SK-N-DZ (cell line): ENCODE measurements at regions not wholly inside any gene's neighbourhood (a gene's known extent, or its start where the extent isn't known, plus 50 kb on each side); places are given as distances from the start of the nearest gene placed in this dataset.

ENCODE experiments used
- DNase-seq: peaks from one replicate; pipeline ENCODE4 v3.0.0-alpha.2; 2015; ENCODE audit warnings: low spot score

DNA sequence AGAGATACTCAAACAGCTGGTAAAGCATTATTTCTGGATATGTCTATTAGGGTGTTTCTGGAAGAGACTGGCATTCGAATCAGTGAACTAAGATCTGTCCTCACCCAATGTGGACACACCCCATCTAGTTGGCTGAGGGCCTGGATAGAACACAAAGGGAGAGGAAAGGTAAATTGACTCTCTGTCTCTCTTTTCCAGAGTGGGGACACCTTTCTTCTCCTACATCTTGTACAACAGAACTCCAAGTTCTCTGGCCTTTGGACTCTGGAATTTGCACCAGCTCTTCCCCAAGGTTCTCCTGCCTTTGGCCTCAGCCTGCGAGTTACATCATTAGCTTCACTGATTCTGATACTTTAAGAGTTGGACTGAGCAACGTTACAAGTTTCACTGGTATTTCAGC lies 1253.9 kb downstream of the SLC16A7 start:
- DNase-seq, result no peak

DNA sequence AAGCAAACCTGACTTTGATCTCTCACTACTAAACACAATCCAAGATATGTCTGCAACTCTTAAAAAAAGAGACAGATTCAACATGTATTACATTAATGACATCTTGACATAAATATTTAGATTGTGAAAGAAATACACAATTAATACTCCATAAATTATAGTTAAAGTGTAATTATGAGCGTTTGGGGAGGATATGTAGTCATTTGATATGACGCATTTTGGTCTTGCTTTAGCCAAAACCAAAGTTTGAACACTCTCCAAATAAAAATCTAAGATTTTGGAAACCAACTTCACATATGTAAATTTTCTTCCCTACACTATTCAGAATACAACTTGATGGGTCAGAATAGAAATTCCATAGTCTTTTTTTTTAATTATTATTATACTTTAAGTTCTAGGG lies 1257.6 kb downstream of the SLC16A7 start:
- no peak for DNase-seq

DNA sequence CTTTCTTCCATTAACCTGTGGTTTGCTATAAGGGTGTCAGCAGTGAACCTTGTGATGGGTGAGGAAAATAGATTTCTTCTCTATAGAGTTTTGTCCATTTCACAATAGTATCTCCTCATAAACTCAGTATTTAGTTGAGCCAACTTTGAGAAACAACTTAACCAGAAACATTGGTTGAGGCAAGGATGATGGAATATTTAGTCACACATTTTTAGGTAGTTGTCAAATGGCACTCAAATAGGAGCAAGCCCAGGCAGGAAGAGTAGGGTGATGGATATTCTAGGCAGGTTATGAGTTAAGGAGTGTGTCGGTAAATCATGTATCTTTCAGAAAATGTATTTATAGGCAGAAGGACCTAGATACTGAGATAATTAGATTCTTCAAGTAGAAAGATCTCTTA lies 1267.6 kb downstream of the SLC16A7 start:
- DNase-seq, result no peak

DNA sequence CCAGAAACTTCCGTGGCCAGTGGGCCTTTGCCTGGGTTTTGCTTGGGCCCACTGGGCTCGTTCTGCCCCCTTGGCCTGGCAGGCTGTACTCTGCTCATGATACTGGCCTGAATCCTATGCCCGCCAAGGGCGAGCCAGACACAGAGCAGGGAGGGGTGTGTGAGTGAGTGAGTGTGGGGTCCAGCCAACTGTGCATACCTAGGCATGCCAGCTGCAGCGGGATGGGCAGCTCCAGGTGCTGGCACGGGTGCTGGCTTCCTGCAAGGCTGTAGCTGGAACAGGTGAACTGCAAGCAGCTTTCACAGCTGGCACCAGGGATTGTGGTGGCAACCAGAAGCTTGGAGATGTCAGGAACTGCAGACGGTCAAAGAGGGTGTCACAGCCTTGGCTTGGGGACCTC lies 1276.4 kb downstream of the SLC16A7 start:
- DNase-seq, result no peak

DNA sequence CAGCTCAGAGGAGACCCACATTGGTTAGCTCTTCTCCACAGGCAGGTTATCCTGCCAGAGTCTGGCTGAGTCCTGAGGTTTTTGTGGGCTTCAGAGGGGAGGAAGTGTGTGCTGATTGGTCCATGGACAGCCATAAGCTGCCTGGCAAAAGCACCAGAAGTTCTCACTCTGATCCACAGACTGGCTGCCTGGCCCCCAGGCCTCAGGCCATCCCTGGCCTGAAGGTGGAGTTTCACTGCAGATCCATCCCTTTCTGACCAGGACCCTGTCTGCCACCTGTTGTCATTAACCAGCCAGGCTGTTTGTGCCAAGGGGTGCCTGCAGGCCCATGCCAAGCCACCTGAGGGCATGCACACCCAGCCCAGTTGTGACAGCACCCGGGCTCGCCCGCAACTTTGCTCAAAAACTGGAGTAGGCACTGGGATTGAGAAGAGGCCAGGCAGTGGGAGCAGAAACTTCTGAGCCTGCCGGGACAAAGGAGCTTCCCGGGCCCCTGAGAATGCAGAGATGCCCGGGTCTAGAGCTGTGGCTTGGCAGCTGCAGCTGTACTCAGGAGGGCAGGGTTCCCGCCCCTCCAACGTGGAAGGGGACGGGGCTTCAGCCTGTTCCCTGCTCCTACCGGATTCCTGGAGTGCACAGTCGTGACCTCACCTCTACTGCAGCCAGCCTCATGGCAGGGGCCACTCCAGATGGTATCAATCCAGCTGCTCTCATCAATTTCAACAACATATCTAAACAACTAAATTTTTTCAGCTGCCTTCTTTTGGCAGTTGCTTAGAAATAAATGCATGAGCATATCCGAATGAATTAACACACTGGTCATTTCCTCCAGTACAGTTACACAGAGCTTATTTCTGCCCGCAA lies 1277.3 kb downstream of the SLC16A7 start:
- DNase-seq, result peak; percentile 47

DNA sequence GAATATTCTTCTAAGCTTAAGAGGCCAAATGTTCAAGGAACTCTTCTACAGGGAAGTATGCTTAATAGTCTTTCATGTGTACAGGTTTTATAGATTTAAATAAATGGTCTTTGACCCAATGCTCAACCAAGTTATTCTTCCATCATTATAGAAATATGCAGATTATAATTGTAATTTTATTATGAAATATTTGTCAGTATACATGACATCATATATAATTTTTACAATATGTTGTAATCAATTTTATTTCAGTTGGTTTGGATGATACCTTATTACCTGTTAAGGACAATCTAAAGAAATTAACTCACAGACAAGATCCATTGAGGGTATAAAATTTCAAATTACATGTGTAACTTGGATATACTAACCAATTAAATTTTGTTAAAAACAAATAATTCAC lies 1278.3 kb downstream of the SLC16A7 start:
- DNase-seq, result no peak

DNA sequence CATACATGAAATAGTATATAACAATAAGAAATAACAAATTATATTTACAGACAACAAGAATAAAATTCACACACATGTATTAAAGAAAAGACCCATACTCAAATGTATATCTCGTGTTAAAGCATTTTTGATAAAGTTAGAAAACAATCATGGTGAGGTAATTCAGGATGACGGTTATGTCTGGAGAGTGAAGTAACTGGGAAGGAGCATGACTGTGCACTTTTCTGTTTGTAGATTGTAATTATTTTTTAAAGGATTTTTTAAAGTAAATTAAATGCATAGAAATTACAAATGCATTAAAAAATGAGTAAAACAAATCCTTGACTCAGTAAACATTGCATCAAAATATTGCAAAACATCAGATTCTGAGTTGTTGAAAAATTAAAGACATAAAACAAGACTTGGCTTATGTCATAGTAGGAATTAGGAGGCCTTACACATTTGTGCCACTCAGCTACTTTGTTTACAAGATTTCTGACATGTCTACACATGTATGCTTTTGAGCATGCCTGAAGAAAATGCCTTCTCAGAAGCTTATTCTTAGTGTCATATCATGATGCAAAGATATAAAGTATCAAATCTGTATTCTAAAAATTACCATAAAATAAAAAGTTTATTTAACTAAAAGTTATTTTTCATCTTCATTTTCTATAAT lies 1325.1 kb downstream of the SLC16A7 start:
- no peak for DNase-seq

DNA sequence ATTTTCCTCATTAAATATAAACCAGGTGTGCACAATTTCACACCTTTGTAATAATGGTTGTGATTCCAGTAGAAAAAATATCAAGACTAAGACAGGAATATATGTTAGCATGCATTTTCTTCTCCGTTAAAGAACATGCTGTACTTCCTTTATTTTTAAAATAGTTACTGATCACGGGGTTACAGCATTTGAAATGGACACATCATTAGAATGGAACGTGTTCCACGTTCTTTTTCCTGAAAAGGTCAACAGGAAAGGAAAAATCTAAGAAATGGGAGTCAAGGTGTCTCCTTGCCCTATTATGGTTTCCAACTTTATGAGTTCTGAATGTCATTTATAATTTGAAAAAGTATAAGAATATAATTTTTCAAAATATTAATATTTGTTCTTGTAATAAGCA lies 1325.7 kb downstream of the SLC16A7 start:
- DNase-seq, result no peak

DNA sequence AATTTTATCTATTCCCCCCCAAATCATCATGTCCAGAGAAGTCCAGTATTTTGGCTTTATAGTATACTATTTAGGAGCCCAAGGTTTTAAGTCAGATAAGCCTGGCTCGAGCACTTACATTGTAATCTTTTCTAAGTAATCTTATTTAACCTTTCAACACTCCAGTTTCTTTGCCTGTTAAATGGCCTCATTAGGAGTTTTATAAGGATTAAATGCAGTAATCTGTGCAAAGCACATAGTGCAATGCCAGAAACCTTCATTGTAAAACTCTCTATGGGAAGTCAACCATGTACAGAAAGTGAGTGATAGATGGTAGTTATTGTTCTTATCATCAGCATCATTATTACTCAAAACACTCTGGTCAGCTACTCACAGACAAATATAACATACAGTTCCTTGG lies 1330.4 kb downstream of the SLC16A7 start:
- DNase-seq, result peak; percentile 77

DNA sequence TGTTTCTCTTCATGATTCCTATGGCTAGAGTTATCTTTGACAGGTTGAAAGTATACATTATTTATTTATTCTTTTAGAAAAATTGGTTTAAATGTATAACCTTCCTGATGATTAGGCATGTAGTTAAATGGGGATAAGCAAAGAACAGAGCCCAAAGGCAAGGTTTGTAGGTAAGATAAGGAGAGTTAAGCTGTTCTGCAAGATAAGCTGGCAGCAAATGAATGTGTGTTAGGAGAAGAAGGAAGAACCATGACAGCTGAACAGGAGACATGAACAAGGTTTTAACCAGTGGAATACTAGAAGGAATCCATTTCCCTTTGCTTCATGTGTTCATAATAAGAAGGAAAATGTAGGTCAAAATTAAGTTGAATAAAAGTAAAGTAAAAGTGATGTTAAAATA lies 1330.1 kb upstream of the USP15 start:
- DNase-seq, result no peak

DNA sequence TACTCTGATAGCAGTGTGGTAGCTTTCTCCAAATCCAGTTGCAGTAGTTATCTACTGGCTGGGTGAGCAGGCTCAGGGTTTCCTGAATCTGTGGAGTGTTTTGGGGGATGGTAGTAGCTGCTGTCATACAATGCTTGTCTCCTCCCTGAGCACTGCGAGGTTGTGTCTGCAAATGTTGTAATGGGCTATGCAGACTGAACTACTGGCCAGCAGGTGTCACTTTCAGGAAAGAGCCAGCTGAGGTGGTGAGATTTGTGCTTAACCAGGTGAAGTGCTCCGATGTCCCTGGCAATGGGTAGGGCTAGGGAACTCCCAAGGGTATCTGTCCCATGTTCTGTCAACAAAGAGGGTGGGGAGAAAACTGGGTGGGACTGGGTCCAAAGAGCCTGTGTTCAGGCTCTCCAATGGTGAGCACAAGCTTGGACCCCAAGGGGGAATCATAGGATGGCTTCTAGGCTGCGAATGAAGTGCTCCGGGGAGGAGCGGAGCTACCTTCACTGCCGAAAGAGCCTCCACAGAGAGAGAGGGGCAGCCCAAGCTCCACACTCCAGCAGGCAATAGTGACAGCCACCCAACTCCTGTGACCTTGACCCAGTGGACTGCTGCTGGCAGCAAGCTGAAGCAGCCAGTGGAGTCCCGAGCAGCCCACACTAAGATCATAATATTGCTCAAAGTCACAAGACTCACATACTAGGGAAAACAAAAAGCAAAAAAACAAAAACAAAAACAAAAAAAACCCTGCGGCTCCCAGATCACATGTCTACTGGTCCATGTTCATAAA lies 1324.0 kb upstream of the USP15 start:
- DNase-seq, result no peak

DNA sequence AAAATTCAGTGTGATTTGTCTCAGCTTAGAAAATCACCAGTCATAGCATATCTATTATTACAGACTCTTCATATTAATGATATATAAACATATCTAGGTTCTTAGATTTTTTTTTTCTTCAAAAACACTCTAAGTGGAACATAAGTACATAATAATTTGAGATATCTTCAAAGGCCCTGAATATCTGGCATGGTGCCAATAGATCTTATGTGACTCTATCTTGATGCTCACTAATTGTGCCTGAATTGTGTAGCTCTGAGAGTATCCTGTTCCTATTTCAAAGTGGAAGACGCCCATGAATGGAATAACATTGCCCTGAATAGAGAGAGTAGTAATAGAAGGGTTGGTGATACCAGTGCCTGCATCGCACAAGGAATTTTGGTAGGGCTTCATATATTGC lies 1312.7 kb upstream of the USP15 start:
- DNase-seq, result no peak

DNA sequence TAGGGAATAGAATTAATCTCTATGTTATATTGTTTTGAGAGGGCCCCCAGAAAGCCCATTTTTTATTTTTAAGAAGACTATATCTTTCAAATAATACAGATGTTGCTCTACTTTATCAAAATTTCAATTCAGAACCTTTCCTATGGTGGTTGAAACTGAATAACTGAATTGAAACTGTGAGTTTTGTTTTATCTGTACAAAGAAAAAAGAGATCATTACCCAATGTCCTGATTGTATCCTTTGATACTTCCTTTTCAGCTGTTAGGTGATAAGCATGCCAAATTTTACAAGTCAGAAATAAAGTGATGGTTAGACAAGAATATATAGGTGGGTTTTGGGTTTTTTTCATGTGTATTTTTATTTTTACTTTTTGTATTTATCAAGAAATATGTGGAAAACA lies 1293.1 kb upstream of the USP15 start:
- DNase-seq, result no peak

DNA sequence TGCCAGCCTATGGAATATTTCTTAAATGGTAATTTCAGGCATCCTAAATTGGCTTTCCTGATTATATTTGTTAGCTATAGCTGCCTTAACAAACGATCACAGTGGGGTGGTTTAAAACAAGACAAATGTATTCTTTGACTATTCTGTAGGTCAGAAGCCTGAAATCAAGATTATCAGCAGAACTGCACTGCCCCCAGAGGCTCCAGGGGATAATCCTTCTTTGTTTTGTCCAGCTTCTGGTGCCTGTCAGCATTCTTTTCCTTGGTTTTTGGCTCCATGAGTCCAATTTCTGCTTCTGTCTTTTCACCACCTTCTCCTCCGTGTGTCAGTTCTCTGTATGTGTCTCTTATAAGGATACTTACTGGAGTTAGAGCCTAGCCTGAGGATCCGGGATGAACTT lies 1282.2 kb upstream of the USP15 start:
- peak; percentile 44 for DNase-seq

DNA sequence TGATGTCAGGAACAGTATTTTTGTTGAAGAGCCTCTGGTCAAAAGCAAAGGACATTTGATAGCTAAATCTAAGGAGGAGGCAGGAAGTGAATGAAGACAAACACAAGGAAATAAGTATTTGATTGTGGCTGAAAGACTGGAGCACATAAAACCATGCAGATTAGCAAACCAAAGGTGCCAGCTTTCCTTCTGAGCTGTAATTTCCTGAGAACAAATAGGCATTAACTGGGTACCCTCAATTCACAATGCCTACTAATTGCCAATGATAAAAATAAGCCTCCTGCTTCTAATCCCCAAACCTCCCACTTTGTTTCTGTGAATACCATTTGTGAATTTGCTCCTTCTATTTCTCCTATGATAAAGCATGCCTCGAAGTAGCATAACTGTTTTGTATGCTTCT lies 1279.6 kb upstream of the USP15 start:
- no peak for DNase-seq

DNA sequence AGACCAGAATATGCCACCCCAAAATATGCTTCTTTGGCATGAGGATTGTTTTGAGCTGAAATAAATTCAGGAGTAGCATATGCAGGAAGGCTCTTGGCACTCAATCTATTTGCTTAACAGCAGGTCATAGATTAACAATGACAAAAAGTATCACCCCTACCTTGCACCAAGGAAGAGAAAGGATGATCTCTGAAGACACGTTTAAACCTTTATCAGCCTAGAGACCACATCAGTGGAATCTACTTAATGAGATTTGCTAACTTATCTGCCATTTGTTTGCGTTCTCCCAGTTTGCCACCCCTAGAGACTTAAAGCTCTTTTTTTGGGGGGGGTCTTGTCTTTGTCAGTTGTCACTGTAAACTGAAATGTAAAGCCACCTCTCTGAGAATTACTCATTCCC lies 1278.7 kb upstream of the USP15 start:
- DNase-seq, result no peak

DNA sequence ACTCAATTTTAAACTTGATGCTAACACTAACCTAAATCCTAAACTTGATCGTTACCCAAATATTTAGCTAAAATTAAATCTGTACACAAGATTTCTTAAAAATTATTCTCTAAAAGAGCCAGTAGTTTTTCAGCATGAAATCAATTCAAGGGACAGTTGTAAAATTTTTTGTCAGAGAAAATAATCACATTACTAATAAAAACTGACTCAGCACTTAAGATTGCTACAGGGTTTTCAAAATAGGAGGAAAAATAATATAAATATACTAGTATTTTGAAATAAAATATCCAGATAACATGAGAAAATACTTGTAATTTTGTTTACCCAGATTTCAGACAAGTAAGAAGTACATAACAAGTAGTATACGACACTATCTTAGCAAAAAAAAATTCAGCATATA lies 1268.1 kb upstream of the USP15 start:
- DNase-seq, result no peak

DNA sequence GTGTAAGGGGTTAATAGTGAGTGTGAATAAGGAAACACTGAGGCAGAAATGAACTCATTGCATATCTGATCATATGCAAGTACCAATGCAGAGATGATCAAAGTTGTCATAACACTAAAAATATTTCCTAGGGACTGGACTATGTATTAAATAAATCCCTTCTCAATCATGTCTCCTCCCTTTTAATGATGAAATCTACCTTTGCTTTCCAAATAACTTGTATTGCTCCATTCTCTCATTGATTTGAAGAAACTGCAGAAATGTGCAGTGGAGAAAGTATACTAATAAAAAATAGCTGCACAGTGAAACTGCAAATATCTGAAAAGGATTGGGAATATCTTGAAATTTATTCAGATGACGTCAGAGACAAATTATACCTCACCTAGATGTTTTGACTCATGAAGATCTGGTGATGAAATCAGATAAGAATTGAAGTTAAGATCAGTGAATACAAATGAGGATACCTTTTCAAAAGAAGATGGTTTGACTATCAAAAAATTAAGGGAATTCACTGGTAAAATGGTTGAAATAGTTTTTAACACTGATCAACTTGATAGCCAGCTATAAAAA lies 1264.9 kb upstream of the USP15 start:
- no peak for DNase-seq

DNA sequence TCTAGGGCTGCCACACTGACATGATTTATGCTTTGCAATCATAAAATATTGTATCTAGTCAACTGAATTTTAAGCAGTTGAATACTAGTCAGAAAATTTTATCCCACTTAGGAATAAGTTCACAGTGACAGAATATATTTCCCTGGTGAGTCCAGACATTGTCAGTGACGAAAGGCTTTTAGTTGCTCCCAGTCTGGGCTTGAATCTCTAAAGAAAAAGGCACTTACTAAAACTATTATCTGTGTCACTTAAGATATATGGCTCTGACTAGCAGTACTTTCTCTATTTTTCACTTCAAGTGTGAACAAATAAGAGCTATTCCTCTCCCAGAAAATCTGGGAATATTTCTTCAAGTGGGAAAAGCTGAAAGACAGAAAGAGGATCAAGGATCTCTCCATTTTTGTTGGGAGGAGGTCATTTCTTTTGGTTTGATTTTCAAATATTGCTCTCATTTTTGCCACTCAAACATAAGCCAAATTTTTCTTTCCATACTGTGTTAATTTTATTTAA lies 1262.3 kb upstream of the USP15 start:
- DNase-seq, result no peak

DNA sequence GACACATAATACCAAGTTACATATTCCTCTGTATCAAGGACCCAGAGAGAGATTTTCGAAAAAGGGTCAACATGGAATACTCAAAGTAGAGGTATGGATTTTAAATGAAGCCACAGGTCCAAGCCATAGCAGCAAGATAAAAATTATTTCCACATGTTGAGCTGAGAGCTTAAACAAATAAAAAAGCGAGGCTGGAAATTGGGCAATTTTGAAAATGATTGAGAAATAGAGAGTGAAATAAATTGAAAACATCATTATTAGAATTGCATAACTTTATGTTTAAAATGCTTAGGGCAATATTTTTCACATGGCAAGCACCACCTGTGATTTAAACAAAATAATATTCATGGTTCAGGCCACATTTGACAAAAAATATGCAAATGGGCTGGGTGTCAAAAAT lies 1251.0 kb upstream of the USP15 start:
- no peak for DNase-seq

DNA sequence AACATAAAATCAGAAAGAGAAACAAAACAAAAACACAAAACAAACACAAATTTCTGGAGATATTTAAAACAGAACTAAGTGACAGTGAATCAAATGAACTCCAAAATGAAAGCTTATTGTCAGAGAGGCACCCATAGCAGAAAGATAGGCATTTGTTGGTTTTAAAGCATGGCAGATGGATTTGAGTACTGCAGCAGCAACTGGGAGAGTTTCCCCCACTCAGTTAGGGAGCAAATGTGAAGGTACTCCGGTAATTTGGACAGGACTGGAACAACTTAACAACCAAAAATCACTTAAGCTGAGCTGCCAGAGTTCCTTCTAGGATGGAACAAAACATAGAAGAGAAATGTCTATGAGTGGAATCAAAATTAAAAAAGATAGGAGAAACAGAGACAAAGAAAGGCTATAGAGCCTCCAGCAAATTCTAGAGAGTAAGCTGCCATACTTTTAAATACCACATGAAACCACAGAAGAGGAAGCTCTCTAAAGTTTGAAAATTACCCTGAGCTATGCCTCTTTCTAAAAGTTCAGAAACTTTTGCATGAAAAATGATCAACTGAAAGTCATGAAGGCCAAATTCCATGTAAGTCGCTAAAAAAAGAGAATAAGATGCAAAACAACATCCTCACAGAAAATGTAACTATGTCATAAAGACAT lies 1248.3 kb upstream of the USP15 start:
- DNase-seq, result no peak
